Uterus (tissue), 2 donors: ENCODE measurements at regions not wholly inside any gene's neighbourhood (a gene's known extent, or its start where the extent isn't known, plus 50 kb on each side); places are given as distances from the start of the nearest gene placed in this dataset.

Experiments used
- POLR2A ChIP-seq, 2 donors: fragments of 450-650 bp; IDR thresholded peaks; one replicate each; pipeline ENCODE4 v1.6.1; 2016; ENCODE audit warnings: antibody characterized with exemption in 2 of 2, mild to moderate bottlenecking in 1 of 2, moderate library complexity in 1 of 2
- TF ChIP-seq, protein P1 (sequence below), 4 experiments: fragments of 200-600 bp in 2 of 4; fragments of 450-650 bp in 2 of 4; sonication (generic) in 2 of 4; IDR thresholded peaks; one replicate each; pipeline ENCODE4 v1.5.1; 2016 to 2019; ENCODE audit warnings: antibody characterized with exemption in 4 of 4, mild to moderate bottlenecking in 2 of 4, moderate library complexity in 1 of 4

DNA sequence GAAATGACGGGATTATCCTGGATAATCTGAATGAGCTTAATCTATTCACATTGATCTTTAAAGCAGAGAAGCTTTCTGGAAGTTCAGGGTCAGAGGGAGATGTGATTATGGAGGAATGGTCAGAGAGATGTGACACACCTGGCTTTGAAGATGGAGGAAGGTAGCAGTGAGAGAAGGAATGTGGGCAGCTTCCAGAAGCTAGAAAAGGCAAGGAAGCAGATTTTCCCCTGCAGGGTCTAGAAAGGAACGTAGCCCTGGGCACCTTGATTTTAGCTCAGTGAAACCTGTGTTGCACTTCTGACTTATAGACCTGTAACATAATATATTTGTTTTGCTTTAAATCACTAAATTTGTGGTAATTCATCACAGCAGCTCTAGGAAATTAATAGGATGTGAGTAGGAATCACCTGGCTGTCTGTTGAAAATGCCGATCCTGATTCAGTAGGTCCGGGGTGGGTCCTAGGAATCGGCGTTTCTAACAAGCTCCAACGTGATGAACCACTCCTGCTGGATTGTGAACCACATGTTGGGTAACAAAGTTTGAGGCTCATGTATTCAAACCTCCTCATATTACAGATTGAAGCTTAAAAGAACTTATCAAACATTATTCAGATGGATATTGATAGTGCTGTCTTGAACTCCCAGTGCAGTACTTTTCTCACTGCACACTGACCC is 157.0 kb downstream of the GJA1 start:
- TF ChIP-seq, protein P1, sequence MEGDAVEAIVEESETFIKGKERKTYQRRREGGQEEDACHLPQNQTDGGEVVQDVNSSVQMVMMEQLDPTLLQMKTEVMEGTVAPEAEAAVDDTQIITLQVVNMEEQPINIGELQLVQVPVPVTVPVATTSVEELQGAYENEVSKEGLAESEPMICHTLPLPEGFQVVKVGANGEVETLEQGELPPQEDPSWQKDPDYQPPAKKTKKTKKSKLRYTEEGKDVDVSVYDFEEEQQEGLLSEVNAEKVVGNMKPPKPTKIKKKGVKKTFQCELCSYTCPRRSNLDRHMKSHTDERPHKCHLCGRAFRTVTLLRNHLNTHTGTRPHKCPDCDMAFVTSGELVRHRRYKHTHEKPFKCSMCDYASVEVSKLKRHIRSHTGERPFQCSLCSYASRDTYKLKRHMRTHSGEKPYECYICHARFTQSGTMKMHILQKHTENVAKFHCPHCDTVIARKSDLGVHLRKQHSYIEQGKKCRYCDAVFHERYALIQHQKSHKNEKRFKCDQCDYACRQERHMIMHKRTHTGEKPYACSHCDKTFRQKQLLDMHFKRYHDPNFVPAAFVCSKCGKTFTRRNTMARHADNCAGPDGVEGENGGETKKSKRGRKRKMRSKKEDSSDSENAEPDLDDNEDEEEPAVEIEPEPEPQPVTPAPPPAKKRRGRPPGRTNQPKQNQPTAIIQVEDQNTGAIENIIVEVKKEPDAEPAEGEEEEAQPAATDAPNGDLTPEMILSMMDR (IDR thresholded peaks at IDR 0.05): no peak
- no peak for TF ChIP-seq POLR2A (IDR thresholded peaks at IDR 0.05)
